Ishikawa (cell line): ENCODE measurements at regions not wholly inside any gene's neighbourhood (a gene's known extent, or its start where the extent isn't known, plus 50 kb on each side); places are given as distances from the start of the nearest gene placed in this dataset.

Experiments
- CREB1 ChIP-seq: IDR thresholded peaks from 2 replicates; pipeline ENCODE4 v1.6.1; 2012; ENCODE audit warnings: low read depth
- RAD21 ChIP-seq: IDR thresholded peaks from 2 replicates; pipeline ENCODE4 v1.6.1; 2012; ENCODE audit warnings: low read depth
- TAF1 ChIP-seq: IDR thresholded peaks from 2 replicates; pipeline ENCODE4 v1.6.1; 2012; ENCODE audit warnings: low read depth, mild to moderate bottlenecking
- TCF12 ChIP-seq: IDR thresholded peaks from 2 replicates; pipeline ENCODE4 v1.6.1; 2012; ENCODE audit warnings: low read depth
- TF ChIP-seq, protein P1 (sequence below): IDR thresholded peaks from 2 replicates; pipeline ENCODE4 v1.6.1; 2012
- TF ChIP-seq, protein P2 (sequence below): IDR thresholded peaks from 2 replicates; pipeline ENCODE4 v1.6.1; 2012
- TF ChIP-seq, protein P3 (sequence below): IDR thresholded peaks from 2 replicates; pipeline ENCODE4 v1.6.1; 2012; ENCODE audit warnings: low read depth, mild to moderate bottlenecking

DNA sequence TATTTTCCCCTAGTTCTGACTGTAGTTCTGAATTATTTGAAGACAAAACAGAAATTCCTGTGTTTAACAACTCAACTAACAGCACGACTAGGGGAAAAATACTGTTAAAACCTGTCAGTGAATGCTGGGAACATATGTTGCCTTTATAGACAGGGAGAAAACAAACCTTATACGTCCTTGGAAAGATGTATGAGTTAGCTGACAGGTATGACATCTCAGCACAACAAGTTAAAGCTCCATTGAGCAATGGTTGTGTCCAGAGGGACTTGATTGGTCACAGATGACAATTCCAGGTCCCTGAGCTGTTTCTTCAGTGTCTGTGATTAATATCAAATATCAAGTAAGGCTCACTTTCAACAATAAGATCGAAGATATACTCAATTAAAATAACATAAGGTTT is 58.2 kb upstream of the DDIT4L start:
- TF ChIP-seq, protein P1, sequence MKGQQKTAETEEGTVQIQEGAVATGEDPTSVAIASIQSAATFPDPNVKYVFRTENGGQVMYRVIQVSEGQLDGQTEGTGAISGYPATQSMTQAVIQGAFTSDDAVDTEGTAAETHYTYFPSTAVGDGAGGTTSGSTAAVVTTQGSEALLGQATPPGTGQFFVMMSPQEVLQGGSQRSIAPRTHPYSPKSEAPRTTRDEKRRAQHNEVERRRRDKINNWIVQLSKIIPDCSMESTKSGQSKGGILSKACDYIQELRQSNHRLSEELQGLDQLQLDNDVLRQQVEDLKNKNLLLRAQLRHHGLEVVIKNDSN = no peak
- TF ChIP-seq, protein P2, sequence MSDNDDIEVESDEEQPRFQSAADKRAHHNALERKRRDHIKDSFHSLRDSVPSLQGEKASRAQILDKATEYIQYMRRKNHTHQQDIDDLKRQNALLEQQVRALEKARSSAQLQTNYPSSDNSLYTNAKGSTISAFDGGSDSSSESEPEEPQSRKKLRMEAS = no peak
- TF ChIP-seq TAF1 (no peak), RAD21 (no peak), CREB1 (no peak), TCF12 (no peak)
- TF ChIP-seq, protein P3, sequence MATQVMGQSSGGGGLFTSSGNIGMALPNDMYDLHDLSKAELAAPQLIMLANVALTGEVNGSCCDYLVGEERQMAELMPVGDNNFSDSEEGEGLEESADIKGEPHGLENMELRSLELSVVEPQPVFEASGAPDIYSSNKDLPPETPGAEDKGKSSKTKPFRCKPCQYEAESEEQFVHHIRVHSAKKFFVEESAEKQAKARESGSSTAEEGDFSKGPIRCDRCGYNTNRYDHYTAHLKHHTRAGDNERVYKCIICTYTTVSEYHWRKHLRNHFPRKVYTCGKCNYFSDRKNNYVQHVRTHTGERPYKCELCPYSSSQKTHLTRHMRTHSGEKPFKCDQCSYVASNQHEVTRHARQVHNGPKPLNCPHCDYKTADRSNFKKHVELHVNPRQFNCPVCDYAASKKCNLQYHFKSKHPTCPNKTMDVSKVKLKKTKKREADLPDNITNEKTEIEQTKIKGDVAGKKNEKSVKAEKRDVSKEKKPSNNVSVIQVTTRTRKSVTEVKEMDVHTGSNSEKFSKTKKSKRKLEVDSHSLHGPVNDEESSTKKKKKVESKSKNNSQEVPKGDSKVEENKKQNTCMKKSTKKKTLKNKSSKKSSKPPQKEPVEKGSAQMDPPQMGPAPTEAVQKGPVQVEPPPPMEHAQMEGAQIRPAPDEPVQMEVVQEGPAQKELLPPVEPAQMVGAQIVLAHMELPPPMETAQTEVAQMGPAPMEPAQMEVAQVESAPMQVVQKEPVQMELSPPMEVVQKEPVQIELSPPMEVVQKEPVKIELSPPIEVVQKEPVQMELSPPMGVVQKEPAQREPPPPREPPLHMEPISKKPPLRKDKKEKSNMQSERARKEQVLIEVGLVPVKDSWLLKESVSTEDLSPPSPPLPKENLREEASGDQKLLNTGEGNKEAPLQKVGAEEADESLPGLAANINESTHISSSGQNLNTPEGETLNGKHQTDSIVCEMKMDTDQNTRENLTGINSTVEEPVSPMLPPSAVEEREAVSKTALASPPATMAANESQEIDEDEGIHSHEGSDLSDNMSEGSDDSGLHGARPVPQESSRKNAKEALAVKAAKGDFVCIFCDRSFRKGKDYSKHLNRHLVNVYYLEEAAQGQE = no peak
